SU-DHL-6 (cell line): ENCODE measurements at regions not wholly inside any gene's neighbourhood (a gene's known extent, or its start where the extent isn't known, plus 50 kb on each side); places are given as distances from the start of the nearest gene placed in this dataset.

ENCODE experiments used
- EZH2phosphoT487 ChIP-seq: fragments of 200-600 bp; sonication (generic), shearing (Covaris generic); conservative IDR thresholded peaks from 2 replicates; pipeline ENCODE4 v1.6.1; 2018; ENCODE audit warnings: mild to moderate bottlenecking, antibody characterized with exemption, low read length, moderate library complexity, mixed read lengths
- TF ChIP-seq, protein P1 (sequence below): fragments of 200-600 bp; sonication (generic); IDR thresholded peaks from one replicate; pipeline ENCODE4 v1.5.1; 2017; ENCODE audit warnings: antibody characterized with exemption, mild to moderate bottlenecking, low read length, moderate library complexity; ENCODE audit not compliant: insufficient read depth, poor library complexity, severe bottlenecking

DNA sequence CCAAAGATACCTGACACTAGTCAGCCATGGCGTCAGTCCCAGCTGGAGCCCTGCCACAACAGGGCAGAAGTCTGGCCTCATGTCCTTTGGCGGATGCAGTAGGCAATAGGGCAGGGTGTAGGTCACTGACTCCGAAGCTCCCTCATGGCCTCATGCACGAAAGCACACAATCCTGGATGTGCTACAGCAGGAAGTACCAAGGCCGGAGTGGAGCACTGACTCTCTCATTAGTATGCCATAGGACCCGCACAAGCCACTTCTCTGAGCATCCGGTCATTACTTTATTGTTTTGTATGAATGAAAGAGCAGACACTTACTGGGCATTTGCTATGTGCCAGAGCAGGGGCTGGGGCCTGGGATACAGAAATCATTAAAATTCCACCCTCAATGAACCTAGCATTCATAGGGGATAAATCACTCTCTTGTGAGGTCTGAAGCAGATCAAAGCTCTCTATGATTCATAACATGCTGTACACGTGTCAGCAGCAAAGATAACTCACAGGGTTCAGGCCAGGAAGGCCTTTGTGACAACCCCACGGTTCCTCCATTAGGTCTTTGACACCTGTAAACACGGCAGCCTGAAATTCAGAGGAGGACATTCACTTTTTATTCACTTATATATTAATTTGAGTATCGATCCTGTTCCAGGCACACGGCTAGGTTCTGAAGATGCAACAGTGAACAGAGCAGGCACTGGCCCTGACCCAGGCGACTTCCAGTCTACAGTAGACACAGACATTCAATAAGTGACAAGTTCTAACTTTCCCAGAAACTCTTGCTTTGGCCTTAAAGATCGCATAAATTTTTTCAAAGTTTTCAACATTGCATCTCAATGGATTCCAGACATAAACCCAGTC lies 357.9 kb upstream of the USP24 start:
- TF ChIP-seq, protein P1, sequence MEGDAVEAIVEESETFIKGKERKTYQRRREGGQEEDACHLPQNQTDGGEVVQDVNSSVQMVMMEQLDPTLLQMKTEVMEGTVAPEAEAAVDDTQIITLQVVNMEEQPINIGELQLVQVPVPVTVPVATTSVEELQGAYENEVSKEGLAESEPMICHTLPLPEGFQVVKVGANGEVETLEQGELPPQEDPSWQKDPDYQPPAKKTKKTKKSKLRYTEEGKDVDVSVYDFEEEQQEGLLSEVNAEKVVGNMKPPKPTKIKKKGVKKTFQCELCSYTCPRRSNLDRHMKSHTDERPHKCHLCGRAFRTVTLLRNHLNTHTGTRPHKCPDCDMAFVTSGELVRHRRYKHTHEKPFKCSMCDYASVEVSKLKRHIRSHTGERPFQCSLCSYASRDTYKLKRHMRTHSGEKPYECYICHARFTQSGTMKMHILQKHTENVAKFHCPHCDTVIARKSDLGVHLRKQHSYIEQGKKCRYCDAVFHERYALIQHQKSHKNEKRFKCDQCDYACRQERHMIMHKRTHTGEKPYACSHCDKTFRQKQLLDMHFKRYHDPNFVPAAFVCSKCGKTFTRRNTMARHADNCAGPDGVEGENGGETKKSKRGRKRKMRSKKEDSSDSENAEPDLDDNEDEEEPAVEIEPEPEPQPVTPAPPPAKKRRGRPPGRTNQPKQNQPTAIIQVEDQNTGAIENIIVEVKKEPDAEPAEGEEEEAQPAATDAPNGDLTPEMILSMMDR = no peak
- TF ChIP-seq EZH2phosphoT487 = no peak
